ENCODE measurements at regions not wholly inside any gene's neighbourhood (a gene's known extent, or its start where the extent isn't known, plus 50 kb on each side); places are given as distances from the start of the nearest gene placed in this dataset.

DNA sequence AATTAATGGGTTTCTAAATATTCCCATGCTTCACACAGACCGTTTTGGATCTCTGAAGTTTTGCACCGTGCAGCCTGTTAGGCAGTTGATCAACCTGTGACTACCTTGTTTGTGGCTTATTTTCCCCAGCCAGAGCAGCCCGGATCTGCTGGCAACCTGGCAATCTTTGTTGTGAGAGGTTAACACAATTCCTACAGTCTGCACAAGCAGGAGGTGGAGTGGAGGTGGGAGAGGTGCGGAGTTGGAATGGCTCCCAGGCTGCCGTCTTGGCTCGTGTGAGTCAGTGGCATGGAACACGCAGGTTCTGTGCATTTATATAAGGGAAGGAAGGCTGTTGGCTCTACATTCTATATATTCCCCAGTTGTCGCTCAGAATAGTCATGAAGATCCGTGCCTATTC is 70.9 kb upstream of the STOX2 start:
- no peaks in the 10 kb centered on the region for H3K36me3 ChIP-seq (ENCODE audit: low read length)
- no peaks in the 10 kb centered on the region for H3K79me2 ChIP-seq (ENCODE audit: insufficient read depth, low read length)
- no peaks in the 10 kb centered on the region for H3K9me3 ChIP-seq (ENCODE audit: insufficient read depth, low read length)
- H3K9ac ChIP-seq (ENCODE audit: low read length), result no peak overlapping the region
- H3K27me3 ChIP-seq (ENCODE audit: low read length), result no peaks in the 10 kb centered on the region
- no peaks in the 10 kb centered on the region for H3K9me2 ChIP-seq (replicated peaks; ENCODE audit: insufficient read depth, low read length)
- no peak overlapping the region for H3K4me2 ChIP-seq (ENCODE audit: low read depth, low read length, poor library complexity, severe bottlenecking)
- no peak overlapping the region for H3K27ac ChIP-seq (ENCODE audit: low read depth, low read length)
- TF ChIP-seq, protein P1, sequence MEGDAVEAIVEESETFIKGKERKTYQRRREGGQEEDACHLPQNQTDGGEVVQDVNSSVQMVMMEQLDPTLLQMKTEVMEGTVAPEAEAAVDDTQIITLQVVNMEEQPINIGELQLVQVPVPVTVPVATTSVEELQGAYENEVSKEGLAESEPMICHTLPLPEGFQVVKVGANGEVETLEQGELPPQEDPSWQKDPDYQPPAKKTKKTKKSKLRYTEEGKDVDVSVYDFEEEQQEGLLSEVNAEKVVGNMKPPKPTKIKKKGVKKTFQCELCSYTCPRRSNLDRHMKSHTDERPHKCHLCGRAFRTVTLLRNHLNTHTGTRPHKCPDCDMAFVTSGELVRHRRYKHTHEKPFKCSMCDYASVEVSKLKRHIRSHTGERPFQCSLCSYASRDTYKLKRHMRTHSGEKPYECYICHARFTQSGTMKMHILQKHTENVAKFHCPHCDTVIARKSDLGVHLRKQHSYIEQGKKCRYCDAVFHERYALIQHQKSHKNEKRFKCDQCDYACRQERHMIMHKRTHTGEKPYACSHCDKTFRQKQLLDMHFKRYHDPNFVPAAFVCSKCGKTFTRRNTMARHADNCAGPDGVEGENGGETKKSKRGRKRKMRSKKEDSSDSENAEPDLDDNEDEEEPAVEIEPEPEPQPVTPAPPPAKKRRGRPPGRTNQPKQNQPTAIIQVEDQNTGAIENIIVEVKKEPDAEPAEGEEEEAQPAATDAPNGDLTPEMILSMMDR (IDR thresholded peaks at IDR 0.05; ENCODE audit: insufficient read depth, low read length, poor library complexity, severe bottlenecking), result no peak
- TF ChIP-seq EZH2phosphoT487 (conservative IDR thresholded peaks at IDR 0.05; ENCODE audit: low read length), result no peak
- H4K20me1 ChIP-seq (ENCODE audit: low read depth, low read length), result no peaks in the 10 kb centered on the region
- H3F3A ChIP-seq (ENCODE audit: insufficient read depth), result no peaks in the 10 kb centered on the region
- no peak overlapping the region for H2AFZ ChIP-seq (ENCODE audit: low read depth, low read length, severe bottlenecking)
- no peak overlapping the region for H3K4me3 ChIP-seq (ENCODE audit: insufficient read depth, low read length, poor library complexity, severe bottlenecking)

DNA sequence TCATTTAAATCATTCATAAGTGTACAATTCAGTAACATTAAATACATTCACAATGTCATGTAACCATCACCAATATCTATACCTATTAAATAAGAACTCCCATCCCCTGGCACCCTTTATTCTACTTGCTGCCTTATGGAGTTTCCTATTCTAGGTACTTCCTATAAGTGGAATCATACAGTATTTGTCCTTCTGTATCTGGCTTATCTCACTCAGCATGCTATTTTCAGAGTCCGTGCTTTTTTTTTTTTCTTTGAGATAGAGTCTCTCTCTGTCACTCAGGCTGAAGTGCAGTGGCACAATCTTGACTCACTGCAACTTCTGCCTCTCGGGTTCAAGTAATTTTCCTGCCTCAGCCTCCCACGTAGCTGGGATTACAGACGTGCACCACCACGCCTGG is 67.9 kb upstream of the STOX2 start:
- Histone ChIP-seq H3K9me3 (ENCODE audit: insufficient read depth, low read length) (no peaks in the 10 kb centered on the region), H2AFZ (ENCODE audit: low read depth, low read length, severe bottlenecking) (no peak overlapping the region), H3K9me2 (replicated peaks; ENCODE audit: insufficient read depth, low read length) (no peaks in the 10 kb centered on the region), H3K27me3 (ENCODE audit: low read length) (no peaks in the 10 kb centered on the region), H3K4me2 (ENCODE audit: low read depth, low read length, poor library complexity, severe bottlenecking) (no peak overlapping the region), H3K79me2 (ENCODE audit: insufficient read depth, low read length) (no peaks in the 10 kb centered on the region), H3F3A (ENCODE audit: insufficient read depth) (no peaks in the 10 kb centered on the region), H3K36me3 (ENCODE audit: low read length) (no peaks in the 10 kb centered on the region), H3K4me3 (ENCODE audit: insufficient read depth, low read length, poor library complexity, severe bottlenecking) (no peak overlapping the region), H3K27ac (ENCODE audit: low read depth, low read length) (no peak overlapping the region), H3K9ac (ENCODE audit: low read length) (no peak overlapping the region), H4K20me1 (ENCODE audit: low read depth, low read length) (no peaks in the 10 kb centered on the region)
- TF ChIP-seq, protein P1 (IDR thresholded peaks at IDR 0.05; ENCODE audit: insufficient read depth, low read length, poor library complexity, severe bottlenecking), result no peak
- no peak for TF ChIP-seq EZH2phosphoT487 (conservative IDR thresholded peaks at IDR 0.05; ENCODE audit: low read length)

DNA sequence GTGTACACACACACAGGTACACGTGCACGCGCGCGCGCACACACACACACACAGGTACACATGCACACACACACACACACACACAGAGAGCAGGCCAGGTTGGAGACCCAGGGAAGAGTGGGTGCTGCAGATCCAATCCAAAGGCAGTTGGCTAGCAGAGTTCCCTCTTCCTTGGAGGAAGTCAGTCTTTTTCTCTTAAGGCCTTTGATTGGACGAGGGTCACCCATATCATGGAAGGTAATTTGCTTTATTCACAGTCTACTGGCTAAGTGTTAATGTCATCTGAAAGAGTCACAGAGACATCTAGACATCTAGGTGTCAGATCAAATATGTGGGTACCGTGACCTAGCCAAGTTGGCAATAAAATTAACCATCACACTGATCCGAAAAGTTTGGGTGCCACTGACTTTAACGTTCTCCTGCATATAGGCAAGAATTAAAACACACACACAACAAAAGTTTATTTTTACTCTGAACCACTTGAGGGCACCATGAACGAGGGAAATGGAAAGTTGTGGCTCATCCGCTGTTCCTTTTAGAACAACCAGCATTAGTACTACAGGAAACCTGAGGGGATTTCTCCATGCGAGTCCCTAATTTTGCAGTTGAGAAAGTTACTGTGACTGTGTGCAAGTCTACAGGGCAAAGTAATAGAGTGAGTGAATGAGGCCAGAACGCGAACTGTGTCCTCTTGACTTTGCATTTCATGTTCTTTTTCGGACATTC is 66.0 kb upstream of the STOX2 start:
- no peak for TF ChIP-seq EZH2phosphoT487 (conservative IDR thresholded peaks at IDR 0.05; ENCODE audit: low read length)
- TF ChIP-seq, protein P1 (IDR thresholded peaks at IDR 0.05; ENCODE audit: insufficient read depth, low read length, poor library complexity, severe bottlenecking), result no peak
- H3K27ac ChIP-seq (ENCODE audit: low read depth, low read length), result no peak overlapping the region
- H3K36me3 ChIP-seq (ENCODE audit: low read length), result no peaks in the 10 kb centered on the region
- no peaks in the 10 kb centered on the region for H3K27me3 ChIP-seq (ENCODE audit: low read length)
- H3K9me3 ChIP-seq (ENCODE audit: insufficient read depth, low read length), result no peaks in the 10 kb centered on the region
- H3F3A ChIP-seq (ENCODE audit: insufficient read depth), result no peaks in the 10 kb centered on the region
- H2AFZ ChIP-seq (ENCODE audit: low read depth, low read length, severe bottlenecking), result no peak overlapping the region
- H3K4me3 ChIP-seq (ENCODE audit: insufficient read depth, low read length, poor library complexity, severe bottlenecking), result no peak overlapping the region
- no peaks in the 10 kb centered on the region for H4K20me1 ChIP-seq (ENCODE audit: low read depth, low read length)
- no peak overlapping the region for H3K4me2 ChIP-seq (ENCODE audit: low read depth, low read length, poor library complexity, severe bottlenecking)
- H3K9me2 ChIP-seq (replicated peaks; ENCODE audit: insufficient read depth, low read length), result no peaks in the 10 kb centered on the region
- H3K9ac ChIP-seq (ENCODE audit: low read length), result no peak overlapping the region
- no peaks in the 10 kb centered on the region for H3K79me2 ChIP-seq (ENCODE audit: insufficient read depth, low read length)
